ENCODE measurements at regions not wholly inside any gene's neighbourhood (a gene's known extent, or its start where the extent isn't known, plus 50 kb on each side); places are given as distances from the start of the nearest gene placed in this dataset.

- no peak for FAIRE-seq
Measured at GRCh38 chr12:24125280-24125679, 175.8 kb upstream of the SOX5 start.

GRCh38 chr12:24121911-24122310 lies 172.4 kb upstream of the SOX5 start:
- FAIRE-seq = no peak

GRCh38 chr12:24118668-24119067 lies 169.2 kb upstream of the SOX5 start:
- peak; percentile 61 for FAIRE-seq

GRCh38 chr12:24116548-24116947 lies 167.1 kb upstream of the SOX5 start:
- FAIRE-seq = no peak

- no peak for FAIRE-seq
Measured at GRCh38 chr12:24113701-24114100, 164.2 kb upstream of the SOX5 start.

GRCh38 chr12:24111616-24112015 lies 162.1 kb upstream of the SOX5 start:
- peak; percentile 49 for FAIRE-seq

- no peak for FAIRE-seq
Measured at GRCh38 chr12:24111086-24111485, 161.6 kb upstream of the SOX5 start.

GRCh38 chr12:24109381-24110039 lies 160.0 kb upstream of the SOX5 start:
- peak; percentile 65 for FAIRE-seq

GRCh38 chr12:24102676-24103075 lies 153.2 kb upstream of the SOX5 start:
- FAIRE-seq = no peak

- no peak for FAIRE-seq
Measured at GRCh38 chr12:24099576-24099975, 150.1 kb upstream of the SOX5 start.

GRCh38 chr12:24095245-24095644 lies 145.8 kb upstream of the SOX5 start:
- FAIRE-seq = no peak

GRCh38 chr12:24089510-24089890 lies 140.0 kb upstream of the SOX5 start:
- no peak for FAIRE-seq

GRCh38 chr12:24088751-24089509 lies 139.5 kb upstream of the SOX5 start:
- no peak for FAIRE-seq

GRCh38 chr12:24087294-24087693 lies 137.8 kb upstream of the SOX5 start:
- peak; percentile 98 for FAIRE-seq

- no peak for FAIRE-seq
Measured at GRCh38 chr12:24084800-24085199, 135.3 kb upstream of the SOX5 start.

GRCh38 chr12:24083838-24084237 lies 134.4 kb upstream of the SOX5 start:
- FAIRE-seq = no peak

- no peak for FAIRE-seq
Measured at GRCh38 chr12:24081606-24082005, 132.1 kb upstream of the SOX5 start.

- FAIRE-seq = no peak
Measured at GRCh38 chr12:24081092-24081529, 131.6 kb upstream of the SOX5 start.

GRCh38 chr12:24080465-24080864 lies 131.0 kb upstream of the SOX5 start:
- no peak for FAIRE-seq

- no peak for FAIRE-seq
Measured at GRCh38 chr12:24079083-24079482, 129.6 kb upstream of the SOX5 start.

- FAIRE-seq = no peak
Measured at GRCh38 chr12:24078318-24078765, 128.9 kb upstream of the SOX5 start.

- no peak for FAIRE-seq
Measured at GRCh38 chr12:24077161-24077560, 127.7 kb upstream of the SOX5 start.

GRCh38 chr12:24075650-24076049 lies 126.2 kb upstream of the SOX5 start:
- peak; percentile 13 for FAIRE-seq

GRCh38 chr12:24073170-24073810 lies 123.8 kb upstream of the SOX5 start:
- FAIRE-seq = no peak

Measured in islet of Langerhans (tissue), 1 donor.